HG03354 (cell line): ENCODE measurements at regions not wholly inside any gene's neighbourhood (a gene's known extent, or its start where the extent isn't known, plus 50 kb on each side); places are given as distances from the start of the nearest gene placed in this dataset.

ENCODE experiments used
- ATAC-seq: cut with Tn5 transposase; IDR thresholded peaks from one replicate; pipeline ENCODE4 v1.9.1; 2021; ENCODE audit warnings: mild to moderate bottlenecking; ENCODE audit not compliant: unreplicated experiment, poor library complexity, severe bottlenecking

GRCh38 chr18:27709344-27709743 is 467.6 kb downstream of the CDH2 start:
- no peak for ATAC-seq

- no peak for ATAC-seq
Observed at GRCh38 chr18:27707201-27707600, 469.7 kb downstream of the CDH2 start.

- ATAC-seq: no peak
Observed at GRCh38 chr18:27704736-27705361, 472.1 kb downstream of the CDH2 start.

- ATAC-seq: no peak
Observed at GRCh38 chr18:27699137-27699536, 477.8 kb downstream of the CDH2 start.

- no peak for ATAC-seq
Observed at GRCh38 chr18:27696148-27696547, 480.8 kb downstream of the CDH2 start.

- no peak for ATAC-seq
Observed at GRCh38 chr18:27695503-27695902, 481.4 kb downstream of the CDH2 start.

GRCh38 chr18:27695052-27695451 is 481.9 kb downstream of the CDH2 start:
- no peak for ATAC-seq

- ATAC-seq: no peak
Observed at GRCh38 chr18:27688581-27688980, 488.3 kb downstream of the CDH2 start.

- no peak for ATAC-seq
Observed at GRCh38 chr18:27687351-27687979, 489.5 kb downstream of the CDH2 start.

GRCh38 chr18:27685807-27686412 is 491.0 kb downstream of the CDH2 start:
- no peak for ATAC-seq

- no peak for ATAC-seq
Observed at GRCh38 chr18:27685091-27685490, 491.8 kb downstream of the CDH2 start.

GRCh38 chr18:27674411-27674810 is 489.3 kb upstream of the CHST9 start:
- no peak for ATAC-seq

GRCh38 chr18:27673861-27674260 is 488.8 kb upstream of the CHST9 start:
- ATAC-seq: no peak

GRCh38 chr18:27668158-27668557 is 483.1 kb upstream of the CHST9 start:
- no peak for ATAC-seq

- ATAC-seq: no peak
Observed at GRCh38 chr18:27667064-27667463, 482.0 kb upstream of the CHST9 start.

GRCh38 chr18:27666016-27666415 is 480.9 kb upstream of the CHST9 start:
- no peak for ATAC-seq

GRCh38 chr18:27665264-27665799 is 480.2 kb upstream of the CHST9 start:
- no peak for ATAC-seq

- no peak for ATAC-seq
Observed at GRCh38 chr18:27662949-27663348, 477.8 kb upstream of the CHST9 start.

GRCh38 chr18:27662537-27662936 is 477.4 kb upstream of the CHST9 start:
- no peak for ATAC-seq

GRCh38 chr18:27661320-27662018 is 476.4 kb upstream of the CHST9 start:
- ATAC-seq: no peak

- ATAC-seq: no peak
Observed at GRCh38 chr18:27656905-27657304, 471.8 kb upstream of the CHST9 start.
